ENCODE measurements at regions not wholly inside any gene's neighbourhood (a gene's known extent, or its start where the extent isn't known, plus 50 kb on each side); places are given as distances from the start of the nearest gene placed in this dataset.

DNA sequence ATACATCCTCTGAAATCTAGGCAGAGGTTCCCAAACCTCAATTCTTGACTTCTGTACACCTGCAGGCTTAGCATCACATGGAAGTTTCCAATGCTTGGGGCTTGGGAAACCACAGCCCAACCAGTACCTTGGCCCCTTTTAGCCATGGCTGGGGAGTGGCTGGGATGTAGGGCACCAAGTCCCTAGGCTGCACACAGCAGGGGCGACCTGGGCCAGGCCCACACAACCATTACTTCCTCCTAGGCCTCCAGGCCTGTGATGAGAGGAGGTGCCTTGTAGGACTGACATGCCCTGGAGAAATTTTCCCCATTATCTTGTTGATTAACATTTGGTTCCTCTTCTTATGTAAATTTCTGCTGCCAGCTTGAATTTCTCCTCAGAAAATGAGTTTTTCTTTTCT, 1387.4 kb downstream of the FSCB start:
- Histone ChIP-seq H3K79me2 (ENCODE audit: control insufficient read depth, low read length) (no peaks in the 10 kb centered on the region), H3K27ac (ENCODE audit: low read depth, low read length) (no peak overlapping the region), H3K4me1 (ENCODE audit: control insufficient read depth, low read length) (no peaks in the 10 kb centered on the region), H3K4me2 (ENCODE audit: low read length) (no peak overlapping the region), H3K27me3 (ENCODE audit: control insufficient read depth, low read length) (no peaks in the 10 kb centered on the region), H3F3A (ENCODE audit: control insufficient read depth, insufficient read depth) (no peaks in the 10 kb centered on the region), H3K36me3 (ENCODE audit: control insufficient read depth, low read length) (no peaks in the 10 kb centered on the region), H3K9me3 (ENCODE audit: control insufficient read depth, insufficient read depth, low read length) (peaks cover 9% of the 10 kb centered on the region; the same call in 1 of the 2 replicates), H3K9me2 (replicated peaks; ENCODE audit: control insufficient read depth, low read length) (no peaks in the 10 kb centered on the region), H3K4me3 (ENCODE audit: low read length) (no peak overlapping the region), H4K20me1 (ENCODE audit: control insufficient read depth, insufficient read depth, low read depth, low read length) (no peaks in the 10 kb centered on the region)
- TF ChIP-seq, protein P1, sequence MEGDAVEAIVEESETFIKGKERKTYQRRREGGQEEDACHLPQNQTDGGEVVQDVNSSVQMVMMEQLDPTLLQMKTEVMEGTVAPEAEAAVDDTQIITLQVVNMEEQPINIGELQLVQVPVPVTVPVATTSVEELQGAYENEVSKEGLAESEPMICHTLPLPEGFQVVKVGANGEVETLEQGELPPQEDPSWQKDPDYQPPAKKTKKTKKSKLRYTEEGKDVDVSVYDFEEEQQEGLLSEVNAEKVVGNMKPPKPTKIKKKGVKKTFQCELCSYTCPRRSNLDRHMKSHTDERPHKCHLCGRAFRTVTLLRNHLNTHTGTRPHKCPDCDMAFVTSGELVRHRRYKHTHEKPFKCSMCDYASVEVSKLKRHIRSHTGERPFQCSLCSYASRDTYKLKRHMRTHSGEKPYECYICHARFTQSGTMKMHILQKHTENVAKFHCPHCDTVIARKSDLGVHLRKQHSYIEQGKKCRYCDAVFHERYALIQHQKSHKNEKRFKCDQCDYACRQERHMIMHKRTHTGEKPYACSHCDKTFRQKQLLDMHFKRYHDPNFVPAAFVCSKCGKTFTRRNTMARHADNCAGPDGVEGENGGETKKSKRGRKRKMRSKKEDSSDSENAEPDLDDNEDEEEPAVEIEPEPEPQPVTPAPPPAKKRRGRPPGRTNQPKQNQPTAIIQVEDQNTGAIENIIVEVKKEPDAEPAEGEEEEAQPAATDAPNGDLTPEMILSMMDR (IDR thresholded peaks at IDR 0.05; ENCODE audit: low read depth, low read length, poor library complexity, severe bottlenecking), result no peak
- TF ChIP-seq EZH2phosphoT487 (IDR thresholded peaks at IDR 0.05; ENCODE audit: borderline replicate concordance, low read length), result no peak

DNA sequence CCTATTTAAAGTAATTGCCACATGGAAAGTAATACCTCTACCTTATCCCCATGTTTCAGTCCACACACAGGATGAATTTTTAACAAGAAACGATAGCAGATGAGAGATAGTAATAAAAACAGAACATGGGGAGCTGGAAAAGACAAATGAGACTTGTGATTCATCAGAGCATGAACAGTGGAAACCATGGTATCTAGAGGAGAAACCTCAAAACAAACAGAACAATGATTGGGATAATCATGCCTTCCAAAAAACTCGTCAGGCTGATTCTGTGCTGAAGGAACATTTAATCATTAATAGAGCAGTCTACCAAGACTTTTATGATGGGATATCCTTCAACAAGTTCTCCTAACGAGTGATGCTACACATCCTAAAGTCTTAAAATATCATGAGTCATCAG, 1390.7 kb downstream of the FSCB start:
- no peaks in the 10 kb centered on the region for H3F3A ChIP-seq (ENCODE audit: control insufficient read depth, insufficient read depth)
- no peaks in the 10 kb centered on the region for H3K36me3 ChIP-seq (ENCODE audit: control insufficient read depth, low read length)
- H3K4me3 ChIP-seq (ENCODE audit: low read length), result no peak overlapping the region
- H3K27me3 ChIP-seq (ENCODE audit: control insufficient read depth, low read length), result no peaks in the 10 kb centered on the region
- H3K27ac ChIP-seq (ENCODE audit: low read depth, low read length), result no peak overlapping the region
- H3K9me2 ChIP-seq (replicated peaks; ENCODE audit: control insufficient read depth, low read length), result no peaks in the 10 kb centered on the region
- no peak overlapping the region for H3K4me2 ChIP-seq (ENCODE audit: low read length)
- H3K9me3 ChIP-seq (ENCODE audit: control insufficient read depth, insufficient read depth, low read length), result peaks cover 9% of the 10 kb centered on the region; the same call in 1 of the 2 replicates
- H4K20me1 ChIP-seq (ENCODE audit: control insufficient read depth, insufficient read depth, low read depth, low read length), result no peaks in the 10 kb centered on the region
- no peaks in the 10 kb centered on the region for H3K79me2 ChIP-seq (ENCODE audit: control insufficient read depth, low read length)
- TF ChIP-seq EZH2phosphoT487 (IDR thresholded peaks at IDR 0.05; ENCODE audit: borderline replicate concordance, low read length), result no peak
- TF ChIP-seq, protein P1 (IDR thresholded peaks at IDR 0.05; ENCODE audit: low read depth, low read length, poor library complexity, severe bottlenecking), result no peak
- no peaks in the 10 kb centered on the region for H3K4me1 ChIP-seq (ENCODE audit: control insufficient read depth, low read length)

DNA sequence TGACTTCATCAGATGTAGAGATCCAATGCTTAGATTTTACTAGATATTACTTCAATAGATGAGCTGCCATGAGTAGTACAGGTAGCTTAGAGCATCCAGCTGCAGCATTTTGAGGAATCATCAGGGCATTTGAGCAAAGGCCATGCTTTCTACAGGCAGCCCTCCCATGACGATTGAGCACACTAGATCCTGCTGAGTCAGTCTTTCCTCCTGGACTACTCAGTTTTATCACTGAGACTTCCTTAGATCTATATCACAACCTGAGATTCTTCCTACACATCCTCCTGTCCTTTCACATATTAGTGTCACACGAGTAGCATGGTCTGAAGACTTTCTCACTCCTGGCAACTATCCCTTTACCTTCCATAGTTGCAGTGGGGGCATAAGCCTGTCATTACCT, 1401.8 kb downstream of the FSCB start:
- H3K9me3 ChIP-seq (ENCODE audit: control insufficient read depth, insufficient read depth, low read length), result no peaks in the 10 kb centered on the region
- H3K36me3 ChIP-seq (ENCODE audit: control insufficient read depth, low read length), result no peaks in the 10 kb centered on the region
- H3K27me3 ChIP-seq (ENCODE audit: control insufficient read depth, low read length), result no peaks in the 10 kb centered on the region
- no peaks in the 10 kb centered on the region for H3F3A ChIP-seq (ENCODE audit: control insufficient read depth, insufficient read depth)
- no peaks in the 10 kb centered on the region for H3K4me1 ChIP-seq (ENCODE audit: control insufficient read depth, low read length)
- no peak for TF ChIP-seq EZH2phosphoT487 (IDR thresholded peaks at IDR 0.05; ENCODE audit: borderline replicate concordance, low read length)
- TF ChIP-seq, protein P1 (IDR thresholded peaks at IDR 0.05; ENCODE audit: low read depth, low read length, poor library complexity, severe bottlenecking), result no peak
- no peak overlapping the region for H3K4me3 ChIP-seq (ENCODE audit: low read length)
- no peaks in the 10 kb centered on the region for H4K20me1 ChIP-seq (ENCODE audit: control insufficient read depth, insufficient read depth, low read depth, low read length)
- H3K27ac ChIP-seq (ENCODE audit: low read depth, low read length), result no peak overlapping the region
- H3K4me2 ChIP-seq (ENCODE audit: low read length), result no peak overlapping the region
- H3K79me2 ChIP-seq (ENCODE audit: control insufficient read depth, low read length), result no peaks in the 10 kb centered on the region
- H3K9me2 ChIP-seq (replicated peaks; ENCODE audit: control insufficient read depth, low read length), result no peaks in the 10 kb centered on the region

DNA sequence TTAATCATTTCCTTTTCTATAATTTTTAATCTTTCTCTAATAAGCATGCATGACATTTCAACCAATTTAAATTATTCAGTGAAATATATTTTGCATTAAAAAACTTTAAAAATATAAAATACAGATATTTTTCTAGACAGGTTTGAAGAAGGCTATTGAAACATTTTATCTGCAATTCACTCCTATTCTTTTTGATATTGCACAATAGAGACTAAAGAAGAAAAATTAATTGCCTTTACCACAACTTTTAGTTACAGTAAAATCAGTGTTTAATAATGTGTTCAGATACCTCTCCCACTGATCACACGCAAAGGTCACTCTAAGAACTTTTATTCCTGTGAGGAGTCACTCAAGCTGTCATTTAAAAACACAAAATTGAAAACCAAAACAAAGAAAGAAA, 1416.7 kb downstream of the FSCB start:
- no peaks in the 10 kb centered on the region for H3K79me2 ChIP-seq (ENCODE audit: control insufficient read depth, low read length)
- no peaks in the 10 kb centered on the region for H3K9me2 ChIP-seq (replicated peaks; ENCODE audit: control insufficient read depth, low read length)
- no peak overlapping the region for H3K4me3 ChIP-seq (ENCODE audit: low read length)
- H3K4me2 ChIP-seq (ENCODE audit: low read length), result no peak overlapping the region
- H3K27me3 ChIP-seq (ENCODE audit: control insufficient read depth, low read length), result no peaks in the 10 kb centered on the region
- H4K20me1 ChIP-seq (ENCODE audit: control insufficient read depth, insufficient read depth, low read depth, low read length), result no peaks in the 10 kb centered on the region
- H3F3A ChIP-seq (ENCODE audit: control insufficient read depth, insufficient read depth), result no peaks in the 10 kb centered on the region
- H3K27ac ChIP-seq (ENCODE audit: low read depth, low read length), result no peak overlapping the region
- no peaks in the 10 kb centered on the region for H3K36me3 ChIP-seq (ENCODE audit: control insufficient read depth, low read length)
- H3K9me3 ChIP-seq (ENCODE audit: control insufficient read depth, insufficient read depth, low read length), result no peaks in the 10 kb centered on the region
- no peaks in the 10 kb centered on the region for H3K4me1 ChIP-seq (ENCODE audit: control insufficient read depth, low read length)
- TF ChIP-seq EZH2phosphoT487 (IDR thresholded peaks at IDR 0.05; ENCODE audit: borderline replicate concordance, low read length), result no peak
- TF ChIP-seq, protein P1 (IDR thresholded peaks at IDR 0.05; ENCODE audit: low read depth, low read length, poor library complexity, severe bottlenecking), result no peak
